NT2/D1 (cell line): ENCODE measurements at regions not wholly inside any gene's neighbourhood (a gene's known extent, or its start where the extent isn't known, plus 50 kb on each side); places are given as distances from the start of the nearest gene placed in this dataset.

Experiments used
- YY1 ChIP-seq: IDR thresholded peaks from 2 replicates; pipeline ENCODE4 v1.6.1; 2011; ENCODE audit not compliant: insufficient read length, insufficient read depth
- ZNF274 ChIP-seq: IDR thresholded peaks from 2 replicates; pipeline ENCODE4 v1.6.1; 2011; ENCODE audit warnings: mild to moderate bottlenecking, low read depth, low read length

DNA sequence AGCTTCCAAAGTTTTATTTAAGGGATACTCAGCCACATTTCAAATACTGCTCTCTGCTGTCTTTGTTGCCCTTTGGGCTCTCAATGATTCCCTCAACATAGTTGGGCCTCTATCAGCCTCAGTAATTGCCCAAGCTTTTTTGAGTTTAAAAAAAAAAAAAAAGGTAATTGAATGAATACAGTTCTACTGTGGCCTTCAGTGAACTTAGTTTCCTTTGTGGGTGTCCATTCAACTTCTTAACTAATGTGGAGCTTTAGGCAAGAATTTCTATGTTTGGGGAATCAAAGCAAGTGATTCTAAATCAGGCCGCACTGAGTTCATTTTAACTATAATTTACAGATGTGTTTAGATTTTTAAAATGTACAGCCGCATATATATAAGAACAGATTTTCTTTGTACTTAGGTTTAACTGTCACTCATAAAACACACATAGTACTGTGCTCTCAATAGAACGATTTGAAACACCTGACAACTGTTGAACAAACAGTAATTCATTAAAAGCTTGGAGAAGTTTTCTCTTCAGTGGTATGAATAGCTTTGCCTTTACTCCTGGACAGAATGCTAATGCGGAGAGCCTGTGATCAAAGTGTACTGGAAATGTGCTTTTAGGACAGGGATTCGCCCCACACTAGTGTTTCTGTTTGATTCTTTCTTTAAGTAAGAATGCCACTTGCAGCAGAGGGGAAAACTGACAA lies 844.9 kb upstream of the SEMA6D start:
- TF ChIP-seq ZNF274 (no peak), YY1 (no peak)
